Peyer's patch (tissue), 4 donors: ENCODE measurements at regions not wholly inside any gene's neighbourhood (a gene's known extent, or its start where the extent isn't known, plus 50 kb on each side); places are given as distances from the start of the nearest gene placed in this dataset.

Experiments used
- POLR2A ChIP-seq, 2 donors: fragments of 450-650 bp; IDR thresholded peaks; one replicate each; pipeline ENCODE4 v1.5.1; 2017; ENCODE audit warnings: antibody characterized with exemption in 2 of 2, mild to moderate bottlenecking in 2 of 2, moderate library complexity in 2 of 2
- TF ChIP-seq, protein P1 (sequence below), 6 experiments: fragments of 450-650 bp in 4 of 6; fragments of 200-600 bp in 2 of 6; sonication (generic) in 1 of 6; IDR thresholded peaks; one replicate each; pipeline ENCODE4 v1.5.1; 2017 to 2019; ENCODE audit warnings: antibody characterized with exemption in 6 of 6, mild to moderate bottlenecking in 3 of 6, moderate library complexity in 1 of 6

GRCh38 chr7:109713366-109713765, 1143.7 kb downstream of the DNAJB9 start:
- TF ChIP-seq POLR2A (IDR thresholded peaks at IDR 0.05), result no peak
- TF ChIP-seq, protein P1, sequence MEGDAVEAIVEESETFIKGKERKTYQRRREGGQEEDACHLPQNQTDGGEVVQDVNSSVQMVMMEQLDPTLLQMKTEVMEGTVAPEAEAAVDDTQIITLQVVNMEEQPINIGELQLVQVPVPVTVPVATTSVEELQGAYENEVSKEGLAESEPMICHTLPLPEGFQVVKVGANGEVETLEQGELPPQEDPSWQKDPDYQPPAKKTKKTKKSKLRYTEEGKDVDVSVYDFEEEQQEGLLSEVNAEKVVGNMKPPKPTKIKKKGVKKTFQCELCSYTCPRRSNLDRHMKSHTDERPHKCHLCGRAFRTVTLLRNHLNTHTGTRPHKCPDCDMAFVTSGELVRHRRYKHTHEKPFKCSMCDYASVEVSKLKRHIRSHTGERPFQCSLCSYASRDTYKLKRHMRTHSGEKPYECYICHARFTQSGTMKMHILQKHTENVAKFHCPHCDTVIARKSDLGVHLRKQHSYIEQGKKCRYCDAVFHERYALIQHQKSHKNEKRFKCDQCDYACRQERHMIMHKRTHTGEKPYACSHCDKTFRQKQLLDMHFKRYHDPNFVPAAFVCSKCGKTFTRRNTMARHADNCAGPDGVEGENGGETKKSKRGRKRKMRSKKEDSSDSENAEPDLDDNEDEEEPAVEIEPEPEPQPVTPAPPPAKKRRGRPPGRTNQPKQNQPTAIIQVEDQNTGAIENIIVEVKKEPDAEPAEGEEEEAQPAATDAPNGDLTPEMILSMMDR (IDR thresholded peaks at IDR 0.05), result no peak
